Esophagus (tissue), 2 donors: ENCODE measurements at regions not wholly inside any gene's neighbourhood (a gene's known extent, or its start where the extent isn't known, plus 50 kb on each side); places are given as distances from the start of the nearest gene placed in this dataset.

Experiments used
- H3K27ac ChIP-seq, 2 donors: one replicate each; pipeline ENCODE4 v1.5.1; 2013; ENCODE audit warnings: low read depth in 2 of 2, mild to moderate bottlenecking in 2 of 2, inconsistent platforms in 1 of 2, low read length in 1 of 2, moderate library complexity in 1 of 2
- H3K27me3 ChIP-seq, 2 donors: one replicate each; pipeline ENCODE4 v1.6.1; 2013; ENCODE audit warnings: low read length in 2 of 2, control low read depth in 1 of 2, mild to moderate bottlenecking in 1 of 2; ENCODE audit not compliant: insufficient read depth in 2 of 2, control insufficient read depth in 1 of 2
- H3K36me3 ChIP-seq, 2 donors: one replicate each; pipeline ENCODE4 v1.6.1; 2013; ENCODE audit warnings: low read length in 1 of 2; ENCODE audit not compliant: control insufficient read depth in 2 of 2, insufficient read depth in 2 of 2
- H3K4me1 ChIP-seq, 2 donors: one replicate each; pipeline ENCODE4 v1.6.1; 2013; ENCODE audit warnings: low read length in 1 of 2; ENCODE audit not compliant: control insufficient read depth in 2 of 2, insufficient read depth in 2 of 2
- H3K4me3 ChIP-seq, 2 donors: one replicate each; pipeline ENCODE4 v1.5.1; 2013; ENCODE audit warnings: low read length in 2 of 2, mild to moderate bottlenecking in 2 of 2, low read depth in 1 of 2, moderate library complexity in 1 of 2
- H3K9me3 ChIP-seq, 2 donors: one replicate each; pipeline ENCODE4 v1.6.1; 2013; ENCODE audit warnings: mild to moderate bottlenecking in 2 of 2, low read depth in 1 of 2, low read length in 1 of 2, moderate library complexity in 1 of 2; ENCODE audit not compliant: control insufficient read depth in 2 of 2, insufficient read depth in 1 of 2
- WGBS, 2 donors: extraction: QIAGEN DNeasy Blood & Tissue Kit; methylation state at CpG; one replicate each; pipeline ENCODE4 v1.1.7; 2013; 5-methylcytosine and 5-hydroxymethylcytosine counted together
- donor health status: healthy with polysubstance abuse.
- donor health status: Bipolar disorder and iron deficiency.

- H3K9me3 ChIP-seq = no peaks in the 10 kb centered on the region
- WGBS, 2 donors = 59 to 63% methylated on average over 5 of the region's 5 CpGs
- no peaks in the 10 kb centered on the region for H3K36me3 ChIP-seq
- no peaks in the 10 kb centered on the region for H3K27me3 ChIP-seq
- H3K27ac ChIP-seq = no peak overlapping the region
- no peak overlapping the region for H3K4me3 ChIP-seq
- H3K4me1 ChIP-seq = no peaks in the 10 kb centered on the region
These were observed 301.2 kb downstream of the PSAT1 start for GRCh38 chr9:78598120-78598519.

- Histone ChIP-seq H3K4me1 (no peaks in the 10 kb centered on the region), H3K36me3 (no peaks in the 10 kb centered on the region), H3K4me3 (no peak overlapping the region), H3K9me3 (no peaks in the 10 kb centered on the region), H3K27ac (no peak overlapping the region), H3K27me3 (no peaks in the 10 kb centered on the region)
- WGBS, 2 donors = 79 to 80% methylated on average over 4 of the region's 4 CpGs
These were observed 303.0 kb downstream of the PSAT1 start for GRCh38 chr9:78599926-78600325.

- H3K27me3 ChIP-seq = no peaks in the 10 kb centered on the region
- 16 to 20% methylated on average over 7 of the region's 7 CpGs for WGBS, 2 donors
- H3K36me3 ChIP-seq = no peaks in the 10 kb centered on the region
- H3K4me1 ChIP-seq = peaks cover 0 to 4% of the 10 kb centered on the region in 2 donors
- H3K4me3 ChIP-seq = no peak overlapping the region
- H3K9me3 ChIP-seq = no peaks in the 10 kb centered on the region
- no peak overlapping the region for H3K27ac ChIP-seq
These were observed 305.1 kb downstream of the PSAT1 start for GRCh38 chr9:78601957-78602565.

- Histone ChIP-seq H3K27me3 (no peaks in the 10 kb centered on the region), H3K36me3 (no peaks in the 10 kb centered on the region), H3K4me3 (no peak overlapping the region), H3K27ac (no peak overlapping the region), H3K9me3 (no peaks in the 10 kb centered on the region), H3K4me1 (peaks cover 2 to 4% of the 10 kb centered on the region in 2 donors)
- WGBS, 2 donors = 38% methylated on average over 16 of the region's 16 CpGs
These were observed 308.4 kb downstream of the PSAT1 start for GRCh38 chr9:78605041-78606000.

- Histone ChIP-seq H3K36me3 (no peaks in the 10 kb centered on the region), H3K27me3 (no peaks in the 10 kb centered on the region), H3K4me3 (no peak overlapping the region), H3K4me1 (peaks cover 2 to 4% of the 10 kb centered on the region in 2 donors), H3K9me3 (no peaks in the 10 kb centered on the region), H3K27ac (no peak overlapping the region)
- WGBS, 2 donors = 28 to 35% methylated on average over 5 of the region's 5 CpGs
These were observed 309.1 kb downstream of the PSAT1 start for GRCh38 chr9:78606001-78606379.

GRCh38 chr9:78607853-78608252 lies 310.9 kb downstream of the PSAT1 start:
- Histone ChIP-seq H3K4me3 (no peak overlapping the region), H3K27me3 (no peaks in the 10 kb centered on the region), H3K36me3 (no peaks in the 10 kb centered on the region), H3K27ac (no peak overlapping the region), H3K9me3 (no peaks in the 10 kb centered on the region), H3K4me1 (peaks cover 2 to 4% of the 10 kb centered on the region in 2 donors)
- 57 to 60% methylated on average over 5 of the region's 5 CpGs for WGBS, 2 donors

GRCh38 chr9:78609450-78609849 lies 312.5 kb downstream of the PSAT1 start:
- H3K36me3 ChIP-seq = no peaks in the 10 kb centered on the region
- H3K27ac ChIP-seq = no peak overlapping the region
- no peak overlapping the region for H3K4me3 ChIP-seq
- 82 to 87% methylated on average over 8 of the region's 8 CpGs for WGBS, 2 donors
- peaks cover 2 to 4% of the 10 kb centered on the region in 2 donors for H3K4me1 ChIP-seq
- no peaks in the 10 kb centered on the region for H3K27me3 ChIP-seq
- H3K9me3 ChIP-seq = no peaks in the 10 kb centered on the region

GRCh38 chr9:78612091-78612490 lies 315.2 kb downstream of the PSAT1 start:
- Histone ChIP-seq H3K27ac (no peak overlapping the region), H3K36me3 (no peaks in the 10 kb centered on the region), H3K27me3 (no peaks in the 10 kb centered on the region), H3K9me3 (no peaks in the 10 kb centered on the region), H3K4me3 (no peak overlapping the region), H3K4me1 (peaks cover 0 to 2% of the 10 kb centered on the region in 2 donors)
- 65 to 85% methylated on average over 2 of the region's 2 CpGs for WGBS, 2 donors

- Histone ChIP-seq H3K9me3 (no peaks in the 10 kb centered on the region), H3K4me1 (no peaks in the 10 kb centered on the region), H3K27ac (no peak overlapping the region), H3K4me3 (no peak overlapping the region), H3K36me3 (no peaks in the 10 kb centered on the region), H3K27me3 (no peaks in the 10 kb centered on the region)
- 81% methylated on average over 3 of the region's 3 CpGs for WGBS, 2 donors
These were observed 316.1 kb downstream of the PSAT1 start for GRCh38 chr9:78613006-78613405.
